ENCODE measurements at regions not wholly inside any gene's neighbourhood (a gene's known extent, or its start where the extent isn't known, plus 50 kb on each side); places are given as distances from the start of the nearest gene placed in this dataset.

GRCh38 chr14:106209755-106210154 lies 683.4 kb downstream of the TMEM121 start:
- Histone ChIP-seq H3K4ac (replicated peaks; ENCODE audit: insufficient read length, low read depth, low read length) (no peak overlapping the region), H3K23me2 (ENCODE audit: low read depth, low read length) (no peaks in the 10 kb centered on the region), H2AFZ (ENCODE audit: low read length) (no peak overlapping the region), H3K27ac (ENCODE audit: low read depth, low read length) (no peak overlapping the region), H3K14ac (ENCODE audit: insufficient read length) (no peak overlapping the region), H3K36me3 (ENCODE audit: control insufficient read depth in 2 of 4, insufficient read depth in 4 of 4, low read length in 3 of 4) (no peaks in the 10 kb centered on the region), H2AK5ac (ENCODE audit: low read depth, low read length) (no peak overlapping the region), H3K18ac (ENCODE audit: extremely low read depth, low read length) (no peak overlapping the region), H3K27me3 (replicated peaks in 1 of 4; ENCODE audit: control insufficient read depth in 3 of 4, extremely low read depth in 1 of 4, insufficient read depth in 3 of 4, low read length in 3 of 4) (no peaks in the 10 kb centered on the region), H4K91ac (replicated peaks; ENCODE audit: insufficient read length, low read length) (no peak overlapping the region), H2BK15ac (ENCODE audit: low read length) (no peak overlapping the region), H3K4me2 (ENCODE audit: insufficient read depth in 1 of 2, low read depth in 2 of 2, low read length in 2 of 2) (no peak overlapping the region), H3K4me3 (ENCODE audit: extremely low read depth in 1 of 4, insufficient read depth in 2 of 4, low read depth in 3 of 4, low read length in 4 of 4) (no peak overlapping the region), H3K9ac (replicated peaks in 1 of 4; ENCODE audit: extremely low read depth in 1 of 4, low read depth in 3 of 4, low read length in 3 of 4) (no peak overlapping the region), H4K20me1 (replicated peaks in 1 of 2; ENCODE audit: control insufficient read depth in 1 of 2, insufficient read depth in 2 of 2, low read length in 2 of 2) (no peaks in the 10 kb centered on the region), H3K23ac (ENCODE audit: insufficient read length) (no peak overlapping the region), H3K9me3 (ENCODE audit: insufficient read depth in 2 of 2, low read depth in 1 of 2, low read length in 1 of 2) (peaks cover 66 to 93% of the 10 kb centered on the region in 2 experiments), H3K79me1 (ENCODE audit: low read depth, low read length) (no peaks in the 10 kb centered on the region), H3K56ac (replicated peaks; ENCODE audit: insufficient read length, low read depth, low read length) (no peak overlapping the region), H2BK12ac (ENCODE audit: low read depth, low read length) (no peak overlapping the region), H2BK120ac (replicated peaks; ENCODE audit: low read depth, low read length) (no peak overlapping the region), H4K8ac (ENCODE audit: extremely low read depth, insufficient read depth, low read length) (no peak overlapping the region), H4K5ac (ENCODE audit: insufficient read length, low read depth, low read length) (no peak overlapping the region), H2BK5ac (ENCODE audit: low read depth, low read length) (no peak overlapping the region), H3K4me1 (replicated peaks in 1 of 4; ENCODE audit: control insufficient read depth in 3 of 4, insufficient read depth in 4 of 4, low read length in 3 of 4) (no peaks in the 10 kb centered on the region), H2BK20ac (ENCODE audit: low read length) (no peak overlapping the region), H3K79me2 (ENCODE audit: control insufficient read depth in 1 of 2, insufficient read depth in 2 of 2, low read length in 2 of 2) (no peaks in the 10 kb centered on the region)
- DNase-seq (ENCODE audit: low read depth in 1 of 2, low spot score in 2 of 2) (no peak), FAIRE-seq (no peak)
- ChIA-PET POLR2A (ENCODE audit: partially characterized antibody) (no interaction called here), CTCF (ENCODE audit: partially characterized antibody) (no interaction called here)
- TF ChIP-seq SRF (IDR thresholded peaks at IDR 0.05; ENCODE audit: low read depth, low read length) (no peak), RNF2 (IDR thresholded peaks at IDR 0.05; ENCODE audit: borderline replicate concordance, low read depth, low read length, missing control alignments, poor library complexity, severe bottlenecking) (no peak), FOSL1 (IDR thresholded peaks at IDR 0.05; ENCODE audit: insufficient read depth, low read depth, low read length) (no peak)
- WGBS, 2 experiments (ENCODE audit: extremely low coverage in 1 of 2, insufficient coverage in 1 of 2, insufficient read length in 1 of 2, insufficient replicate concordance in 2 of 2, low coverage in 1 of 2, low lambda C conversion rate in 2 of 2, missing lambda C conversion rate in 1 of 2), result 72% methylated on average over 7 of the region's 7 CpGs; no CpG with 5 or more reads in 1 of the 2 experiments

Measured in H1 (cell line).